ENCODE measurements at regions not wholly inside any gene's neighbourhood (a gene's known extent, or its start where the extent isn't known, plus 50 kb on each side); places are given as distances from the start of the nearest gene placed in this dataset.
A peak's percentile ranks its signal among the peaks of the same experiment; 100 is the strongest.

- Histone ChIP-seq H3K9ac (ENCODE audit: low read length) (no peak overlapping the region), H2BK12ac (ENCODE audit: low read length) (no peak overlapping the region), H4K12ac (ENCODE audit: low read depth, low read length) (no peak overlapping the region), H3K18ac (ENCODE audit: low read length) (no peak overlapping the region), H4K91ac (ENCODE audit: low read depth, low read length) (no peak overlapping the region), H3K4me2 (ENCODE audit: low read length) (no peak overlapping the region), H2AFZ (ENCODE audit: insufficient read depth, low read length, poor library complexity) (no peak overlapping the region), H3K14ac (ENCODE audit: low read length) (no peak overlapping the region), H3K27me3 (ENCODE audit: insufficient read depth, low read length) (no peaks in the 10 kb centered on the region), H3K36me3 (ENCODE audit: control insufficient read depth in 1 of 2, insufficient read depth in 2 of 2, low read length in 2 of 2) (no peaks in the 10 kb centered on the region), H2BK5ac (ENCODE audit: low read depth, low read length, poor library complexity) (no peak overlapping the region), H3K27ac (ENCODE audit: low read depth, low read length) (no peak overlapping the region), H3K79me2 (ENCODE audit: control insufficient read depth, insufficient read depth, low read length, poor library complexity) (no peaks in the 10 kb centered on the region), H4K8ac (ENCODE audit: low read depth, low read length) (no peak overlapping the region), H3K79me1 (ENCODE audit: low read length) (no peaks in the 10 kb centered on the region), H3K23ac (ENCODE audit: low read length) (no peak overlapping the region), H2BK120ac (ENCODE audit: insufficient read depth, low read length, poor library complexity) (no peak overlapping the region), H3K4me1 (ENCODE audit: control insufficient read depth in 1 of 2, insufficient read depth in 2 of 2, low read length in 2 of 2) (no peaks in the 10 kb centered on the region), H2AK5ac (ENCODE audit: low read length) (no peak overlapping the region), H3K9me3 (ENCODE audit: insufficient read depth, low read depth, low read length) (no peaks in the 10 kb centered on the region), H3K4me3 (ENCODE audit: low read depth, low read length) (no peak overlapping the region), H3K4ac (ENCODE audit: low read depth, low read length) (no peak overlapping the region)
- DNase-seq = peak in 1 of 2 donors; percentile 60
- WGBS (ENCODE audit: extremely low coverage, insufficient coverage, insufficient read length) = no CpG with 5 or more reads among the region's 1 CpG
Observed at GRCh38 chr10:8830876-8831275, 776.4 kb downstream of the GATA3 start.

DNA sequence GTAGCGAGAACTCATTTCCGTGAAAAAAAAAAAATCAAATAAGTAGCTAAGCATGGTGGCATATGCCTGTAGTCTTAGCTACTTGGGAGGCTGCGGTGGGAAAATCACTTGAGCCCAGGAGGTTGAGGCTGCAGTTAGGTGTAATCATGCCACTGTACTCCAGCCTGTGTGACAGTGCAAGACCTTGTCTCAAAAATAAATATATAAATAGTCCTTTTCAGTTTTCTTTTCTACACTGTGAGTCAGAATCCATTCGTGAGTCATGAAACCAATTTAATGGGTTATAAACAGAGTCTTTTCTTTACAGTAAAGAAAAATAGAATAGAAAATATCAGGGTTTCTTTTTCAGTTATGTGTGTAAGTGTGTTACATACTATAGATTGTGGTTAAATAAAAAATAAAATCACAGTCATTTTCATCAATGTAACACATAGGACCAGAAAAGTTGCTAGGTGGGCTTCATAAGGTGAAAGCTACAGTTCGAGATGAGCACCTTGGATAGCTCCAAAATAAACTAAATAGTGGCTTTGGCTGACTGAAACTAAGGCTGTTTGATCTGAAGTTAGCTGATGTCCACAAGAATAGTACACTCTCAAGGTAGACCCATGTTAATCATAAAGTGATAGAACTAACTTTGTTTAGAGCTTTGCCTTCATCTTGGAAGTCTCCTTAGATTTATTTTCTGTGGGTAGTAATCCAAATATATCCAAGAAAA, 781.1 kb downstream of the GATA3 start:
- H2BK12ac ChIP-seq (ENCODE audit: low read length) = no peak overlapping the region
- H3K4me2 ChIP-seq (ENCODE audit: low read length) = no peak overlapping the region
- H2AFZ ChIP-seq (ENCODE audit: insufficient read depth, low read length, poor library complexity) = no peak overlapping the region
- H4K12ac ChIP-seq (ENCODE audit: low read depth, low read length) = no peak overlapping the region
- DNase-seq = no peak
- H3K36me3 ChIP-seq (ENCODE audit: control insufficient read depth in 1 of 2, insufficient read depth in 2 of 2, low read length in 2 of 2) = no peaks in the 10 kb centered on the region
- H3K27me3 ChIP-seq (ENCODE audit: insufficient read depth, low read length) = no peaks in the 10 kb centered on the region
- H4K8ac ChIP-seq (ENCODE audit: low read depth, low read length) = no peak overlapping the region
- H2BK120ac ChIP-seq (ENCODE audit: insufficient read depth, low read length, poor library complexity) = no peak overlapping the region
- no peak overlapping the region for H3K27ac ChIP-seq (ENCODE audit: low read depth, low read length)
- H3K79me1 ChIP-seq (ENCODE audit: low read length) = no peaks in the 10 kb centered on the region
- H3K9ac ChIP-seq (ENCODE audit: low read length) = no peak overlapping the region
- H3K23ac ChIP-seq (ENCODE audit: low read length) = no peak overlapping the region
- H3K18ac ChIP-seq (ENCODE audit: low read length) = no peak overlapping the region
- H4K91ac ChIP-seq (ENCODE audit: low read depth, low read length) = no peak overlapping the region
- no peak overlapping the region for H3K4ac ChIP-seq (ENCODE audit: low read depth, low read length)
- H3K14ac ChIP-seq (ENCODE audit: low read length) = no peak overlapping the region
- H3K4me1 ChIP-seq (ENCODE audit: control insufficient read depth in 1 of 2, insufficient read depth in 2 of 2, low read length in 2 of 2) = no peaks in the 10 kb centered on the region
- H3K9me3 ChIP-seq (ENCODE audit: insufficient read depth, low read depth, low read length) = no peaks in the 10 kb centered on the region
- H2AK5ac ChIP-seq (ENCODE audit: low read length) = no peak overlapping the region
- H3K4me3 ChIP-seq (ENCODE audit: low read depth, low read length) = no peak overlapping the region
- no peak overlapping the region for H2BK5ac ChIP-seq (ENCODE audit: low read depth, low read length, poor library complexity)
- H3K79me2 ChIP-seq (ENCODE audit: control insufficient read depth, insufficient read depth, low read length, poor library complexity) = no peaks in the 10 kb centered on the region
- WGBS (ENCODE audit: extremely low coverage, insufficient coverage, insufficient read length) = no CpG with 5 or more reads among the region's 5 CpGs

- Histone ChIP-seq H3K4me3 (ENCODE audit: low read depth, low read length) (no peak overlapping the region), H4K12ac (ENCODE audit: low read depth, low read length) (no peak overlapping the region), H3K4me1 (ENCODE audit: control insufficient read depth in 1 of 2, insufficient read depth in 2 of 2, low read length in 2 of 2) (no peaks in the 10 kb centered on the region), H2AK5ac (ENCODE audit: low read length) (no peak overlapping the region), H3K79me1 (ENCODE audit: low read length) (no peaks in the 10 kb centered on the region), H3K18ac (ENCODE audit: low read length) (no peak overlapping the region), H3K4ac (ENCODE audit: low read depth, low read length) (no peak overlapping the region), H3K9me3 (ENCODE audit: insufficient read depth, low read depth, low read length) (no peaks in the 10 kb centered on the region), H3K79me2 (ENCODE audit: control insufficient read depth, insufficient read depth, low read length, poor library complexity) (no peaks in the 10 kb centered on the region), H3K27me3 (ENCODE audit: insufficient read depth, low read length) (no peaks in the 10 kb centered on the region), H2BK12ac (ENCODE audit: low read length) (no peak overlapping the region), H3K27ac (ENCODE audit: low read depth, low read length) (no peak overlapping the region), H4K8ac (ENCODE audit: low read depth, low read length) (no peak overlapping the region), H2AFZ (ENCODE audit: insufficient read depth, low read length, poor library complexity) (no peak overlapping the region), H2BK5ac (ENCODE audit: low read depth, low read length, poor library complexity) (no peak overlapping the region), H3K23ac (ENCODE audit: low read length) (no peak overlapping the region), H2BK120ac (ENCODE audit: insufficient read depth, low read length, poor library complexity) (no peak overlapping the region), H4K91ac (ENCODE audit: low read depth, low read length) (no peak overlapping the region), H3K14ac (ENCODE audit: low read length) (no peak overlapping the region), H3K36me3 (ENCODE audit: control insufficient read depth in 1 of 2, insufficient read depth in 2 of 2, low read length in 2 of 2) (no peaks in the 10 kb centered on the region), H3K9ac (ENCODE audit: low read length) (no peak overlapping the region), H3K4me2 (ENCODE audit: low read length) (no peak overlapping the region)
- WGBS (ENCODE audit: extremely low coverage, insufficient coverage, insufficient read length) = no CpG with 5 or more reads among the region's 5 CpGs
- DNase-seq = no peak
Observed at GRCh38 chr10:8840356-8840755, 785.9 kb downstream of the GATA3 start.

- Histone ChIP-seq H3K4me2 (ENCODE audit: low read length) (no peak overlapping the region), H2AFZ (ENCODE audit: insufficient read depth, low read length, poor library complexity) (no peak overlapping the region), H3K14ac (ENCODE audit: low read length) (no peak overlapping the region), H3K4me1 (ENCODE audit: control insufficient read depth in 1 of 2, insufficient read depth in 2 of 2, low read length in 2 of 2) (no peaks in the 10 kb centered on the region), H3K79me1 (ENCODE audit: low read length) (no peaks in the 10 kb centered on the region), H3K4ac (ENCODE audit: low read depth, low read length) (no peak overlapping the region), H2BK12ac (ENCODE audit: low read length) (no peak overlapping the region), H3K27me3 (ENCODE audit: insufficient read depth, low read length) (no peaks in the 10 kb centered on the region), H3K23ac (ENCODE audit: low read length) (no peak overlapping the region), H3K4me3 (ENCODE audit: low read depth, low read length) (no peak overlapping the region), H4K8ac (ENCODE audit: low read depth, low read length) (no peak overlapping the region), H3K9ac (ENCODE audit: low read length) (no peak overlapping the region), H3K9me3 (ENCODE audit: insufficient read depth, low read depth, low read length) (no peaks in the 10 kb centered on the region), H4K12ac (ENCODE audit: low read depth, low read length) (no peak overlapping the region), H3K18ac (ENCODE audit: low read length) (no peak overlapping the region), H4K91ac (ENCODE audit: low read depth, low read length) (no peak overlapping the region), H3K27ac (ENCODE audit: low read depth, low read length) (no peak overlapping the region), H2BK120ac (ENCODE audit: insufficient read depth, low read length, poor library complexity) (no peak overlapping the region), H2AK5ac (ENCODE audit: low read length) (no peak overlapping the region), H2BK5ac (ENCODE audit: low read depth, low read length, poor library complexity) (no peak overlapping the region), H3K36me3 (ENCODE audit: control insufficient read depth in 1 of 2, insufficient read depth in 2 of 2, low read length in 2 of 2) (no peaks in the 10 kb centered on the region), H3K79me2 (ENCODE audit: control insufficient read depth, insufficient read depth, low read length, poor library complexity) (no peaks in the 10 kb centered on the region)
- DNase-seq = peak; percentile 59 to 79
Observed at GRCh38 chr10:8844141-8844540, 789.7 kb downstream of the GATA3 start.
